ENCODE measurements at regions not wholly inside any gene's neighbourhood (a gene's known extent, or its start where the extent isn't known, plus 50 kb on each side); places are given as distances from the start of the nearest gene placed in this dataset.

DNA sequence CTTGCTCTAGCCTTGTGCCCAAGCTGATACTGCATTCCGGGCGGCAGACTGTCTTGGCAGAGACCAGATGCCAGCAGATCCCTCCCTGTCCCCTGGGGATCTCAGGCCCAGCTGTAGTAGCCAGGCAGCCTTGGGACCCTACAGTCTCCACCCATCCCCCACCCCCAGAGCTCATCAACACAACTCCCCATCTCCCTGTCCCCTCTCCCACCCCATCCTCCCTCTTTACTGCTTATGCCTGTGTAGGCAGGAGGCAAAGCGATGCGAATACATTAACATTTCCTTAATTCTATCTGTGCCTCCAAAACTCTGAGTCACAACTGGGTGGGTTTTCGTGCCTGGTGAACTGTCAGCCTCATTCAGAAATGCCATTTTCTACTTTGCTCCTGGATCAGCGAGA is 547.6 kb downstream of the BUD13 start:
- Histone ChIP-seq H3K36me3 (ENCODE audit: control insufficient read depth in 4 of 4, insufficient read depth in 3 of 4, low read depth in 1 of 4, low read length in 3 of 4) (no peaks in the 10 kb centered on the region), H3K9me3 (ENCODE audit: control insufficient read depth in 4 of 4, low read length in 3 of 4) (no peaks in the 10 kb centered on the region), H3K4me3 (ENCODE audit: low read depth in 1 of 3, low read length in 3 of 3) (no peak overlapping the region), H3K27ac (ENCODE audit: low read depth in 1 of 2, low read length in 2 of 2) (no peak overlapping the region), H3K4me1 (ENCODE audit: control insufficient read depth in 4 of 4, insufficient read depth in 4 of 4, low read length in 3 of 4) (no peaks in the 10 kb centered on the region), H3K27me3 (ENCODE audit: control insufficient read depth in 4 of 4, insufficient read depth in 4 of 4, low read length in 3 of 4) (peaks cover 0 to 2% (median 0%) of the 10 kb centered on the region in 4 donors), H3K9ac (ENCODE audit: low read depth in 1 of 2, low read length in 2 of 2) (no peak overlapping the region)
- WGBS, result 65% methylated on average over 6 of the region's 6 CpGs
- TF ChIP-seq ATF3 (IDR thresholded peaks at IDR 0.05) (no peak), FOXA1 (IDR thresholded peaks at IDR 0.05) (no peak), EGR1 (IDR thresholded peaks at IDR 0.05; ENCODE audit: low read depth in 2 of 2) (no peak), TAF1 (conservative IDR thresholded peaks at IDR 0.05) (no peak), FOXA2 (IDR thresholded peaks at IDR 0.05) (no peak), RXRA (IDR thresholded peaks at IDR 0.05) (no peak), GABPA (IDR thresholded peaks at IDR 0.05 in 1 of 2, conservative IDR thresholded peaks at IDR 0.05 in 1 of 2) (no peak), REST (IDR thresholded peaks at IDR 0.05) (no peak), RAD21 (IDR thresholded peaks at IDR 0.05) (no peak)
- TF ChIP-seq, protein P1, sequence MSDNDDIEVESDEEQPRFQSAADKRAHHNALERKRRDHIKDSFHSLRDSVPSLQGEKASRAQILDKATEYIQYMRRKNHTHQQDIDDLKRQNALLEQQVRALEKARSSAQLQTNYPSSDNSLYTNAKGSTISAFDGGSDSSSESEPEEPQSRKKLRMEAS (IDR thresholded peaks at IDR 0.05), result no peak
- no peak for DNase-seq (ENCODE audit: low spot score)

GRCh38 chr11:116224889-116225200 is 547.9 kb downstream of the BUD13 start:
- no peak overlapping the region for H3K4me3 ChIP-seq (ENCODE audit: low read depth in 1 of 3, low read length in 3 of 3)
- WGBS, result 66% methylated on average over 5 of the region's 5 CpGs
- H3K27me3 ChIP-seq (ENCODE audit: control insufficient read depth in 4 of 4, insufficient read depth in 4 of 4, low read length in 3 of 4), result peaks cover 0 to 2% (median 0%) of the 10 kb centered on the region in 4 donors
- H3K4me1 ChIP-seq (ENCODE audit: control insufficient read depth in 4 of 4, insufficient read depth in 4 of 4, low read length in 3 of 4), result no peaks in the 10 kb centered on the region
- no peaks in the 10 kb centered on the region for H3K36me3 ChIP-seq (ENCODE audit: control insufficient read depth in 4 of 4, insufficient read depth in 3 of 4, low read depth in 1 of 4, low read length in 3 of 4)
- no peak overlapping the region for H3K27ac ChIP-seq (ENCODE audit: low read depth in 1 of 2, low read length in 2 of 2)
- no peak overlapping the region for H3K9ac ChIP-seq (ENCODE audit: low read depth in 1 of 2, low read length in 2 of 2)
- no peaks in the 10 kb centered on the region for H3K9me3 ChIP-seq (ENCODE audit: control insufficient read depth in 4 of 4, low read length in 3 of 4)
- no peak for DNase-seq (ENCODE audit: low spot score)
- TF ChIP-seq ATF3 (IDR thresholded peaks at IDR 0.05), result no peak

DNA sequence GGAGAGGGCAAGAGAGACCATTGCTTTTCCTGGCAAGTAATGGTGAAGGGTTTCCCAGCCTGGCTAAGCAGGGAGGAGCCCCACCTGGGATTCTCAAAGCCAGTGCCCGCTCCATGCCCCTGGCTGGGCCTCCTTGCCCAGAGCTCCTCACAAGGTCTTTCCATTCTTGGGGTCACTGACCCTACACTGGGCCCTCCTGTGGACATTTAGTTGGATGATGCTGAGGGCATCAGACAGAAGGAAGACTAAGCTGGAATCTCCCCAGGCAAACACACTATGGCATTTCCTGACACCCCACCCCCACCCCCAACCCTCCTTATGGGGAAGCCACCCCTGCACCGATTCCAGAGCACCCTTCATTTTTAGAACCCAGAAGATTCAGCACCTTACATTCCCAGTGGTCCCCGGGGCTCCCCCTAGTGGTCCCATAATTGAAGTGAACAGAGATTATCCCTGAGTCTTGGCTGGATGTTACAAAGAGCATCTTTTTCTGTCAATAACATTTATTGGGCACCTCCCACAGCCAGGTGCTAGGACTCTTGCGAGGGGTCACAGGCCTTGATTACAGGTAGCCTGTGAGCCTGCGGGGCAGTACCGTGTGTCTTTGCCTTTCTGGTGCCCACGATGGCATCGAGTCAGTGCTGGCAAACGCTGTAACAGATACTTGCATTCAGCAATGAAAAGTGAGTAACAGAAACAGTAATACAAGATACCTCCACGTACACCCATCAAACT is 548.5 kb downstream of the BUD13 start:
- Histone ChIP-seq H3K27me3 (ENCODE audit: control insufficient read depth in 4 of 4, insufficient read depth in 4 of 4, low read length in 3 of 4) (peaks cover 0 to 2% (median 0%) of the 10 kb centered on the region in 4 donors), H3K9me3 (ENCODE audit: control insufficient read depth in 4 of 4, low read length in 3 of 4) (no peaks in the 10 kb centered on the region), H3K4me1 (ENCODE audit: control insufficient read depth in 4 of 4, insufficient read depth in 4 of 4, low read length in 3 of 4) (no peaks in the 10 kb centered on the region), H3K4me3 (ENCODE audit: low read depth in 1 of 3, low read length in 3 of 3) (no peak overlapping the region), H3K9ac (ENCODE audit: low read depth in 1 of 2, low read length in 2 of 2) (no peak overlapping the region), H3K27ac (ENCODE audit: low read depth in 1 of 2, low read length in 2 of 2) (no peak overlapping the region), H3K36me3 (ENCODE audit: control insufficient read depth in 4 of 4, insufficient read depth in 3 of 4, low read depth in 1 of 4, low read length in 3 of 4) (no peaks in the 10 kb centered on the region)
- DNase-seq (ENCODE audit: low spot score), result peak; percentile 51
- TF ChIP-seq TAF1 (conservative IDR thresholded peaks at IDR 0.05) (no peak), CTCF (IDR thresholded peaks at IDR 0.05; ENCODE audit: low read depth, low read length, missing input control) (peak; percentile 61), FOXA1 (IDR thresholded peaks at IDR 0.05) (no peak), RXRA (IDR thresholded peaks at IDR 0.05) (peak in 1 of 2 donors; percentile 6), RAD21 (IDR thresholded peaks at IDR 0.05) (peak; percentile 66 to 74)
- WGBS, result 39% methylated on average over 10 of the region's 10 CpGs
